ENCODE measurements at regions not wholly inside any gene's neighbourhood (a gene's known extent, or its start where the extent isn't known, plus 50 kb on each side); places are given as distances from the start of the nearest gene placed in this dataset.

DNA sequence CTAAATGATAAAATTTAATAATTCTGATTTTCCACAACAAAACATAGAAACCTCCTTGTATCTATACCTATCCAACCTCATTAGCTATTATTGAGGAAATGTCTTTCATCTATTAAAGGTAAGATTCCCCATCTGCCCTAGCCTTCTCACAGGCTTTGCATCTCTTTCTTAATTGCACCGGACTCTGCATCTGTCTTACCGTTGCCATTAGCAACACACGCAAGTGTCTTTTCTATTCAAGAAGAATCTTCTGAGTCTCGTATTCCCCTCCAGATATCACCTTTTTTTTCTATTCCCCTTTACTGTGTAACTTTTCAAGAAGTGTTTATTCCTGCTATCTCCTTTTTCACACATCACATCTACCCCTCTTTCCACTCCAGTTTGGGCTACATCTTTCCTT, 500.0 kb downstream of the NOVA1 start:
- no peak overlapping the region for H3K27ac ChIP-seq (ENCODE audit: insufficient read length, low read depth, low read length)
- H3K27ac Mint-ChIP-seq: no peak overlapping the region
- no peak overlapping the region for H2BK5ac ChIP-seq (ENCODE audit: insufficient read length, low read length)
- no peak overlapping the region for H3K14ac ChIP-seq (ENCODE audit: insufficient read depth, low read length)
- no peak overlapping the region for H3K4me3 Mint-ChIP-seq
- H2BK20ac ChIP-seq (ENCODE audit: low read depth, low read length, poor library complexity, severe bottlenecking): no peak overlapping the region
- no peak overlapping the region for H3K18ac ChIP-seq (ENCODE audit: insufficient read length, low read depth, low read length)
- no peak overlapping the region for H4K91ac ChIP-seq (ENCODE audit: insufficient read length, low read depth, low read length)
- no peaks in the 10 kb centered on the region for H3K23me2 ChIP-seq (ENCODE audit: insufficient read length, low read depth, low read length, poor library complexity, severe bottlenecking)
- H3K27me3 ChIP-seq (ENCODE audit: insufficient read depth, low read length): no peaks in the 10 kb centered on the region
- H3K36me3 Mint-ChIP-seq (ENCODE audit: insufficient read depth in 1 of 3, low read depth in 3 of 3): no peaks in the 10 kb centered on the region
- no peak overlapping the region for H3K9ac ChIP-seq (ENCODE audit: extremely low read depth, insufficient read length, low read length)
- no peaks in the 10 kb centered on the region for H3K27me3 Mint-ChIP-seq (ENCODE audit: low read depth)
- no peak overlapping the region for H4K5ac ChIP-seq (ENCODE audit: insufficient read length, low read depth, low read length)
- no peak overlapping the region for H3K23ac ChIP-seq (ENCODE audit: insufficient read length, low read depth, low read length)
- no peak overlapping the region for H3K4me2 ChIP-seq (ENCODE audit: insufficient read depth, insufficient read length, low read length)
- H2BK12ac ChIP-seq (ENCODE audit: insufficient read length, low read depth, low read length): no peak overlapping the region
- no peaks in the 10 kb centered on the region; the same call in 1 of the 2 replicates for H3K4me1 ChIP-seq (ENCODE audit: insufficient read depth, low read length)
- TF ChIP-seq, protein P1, sequence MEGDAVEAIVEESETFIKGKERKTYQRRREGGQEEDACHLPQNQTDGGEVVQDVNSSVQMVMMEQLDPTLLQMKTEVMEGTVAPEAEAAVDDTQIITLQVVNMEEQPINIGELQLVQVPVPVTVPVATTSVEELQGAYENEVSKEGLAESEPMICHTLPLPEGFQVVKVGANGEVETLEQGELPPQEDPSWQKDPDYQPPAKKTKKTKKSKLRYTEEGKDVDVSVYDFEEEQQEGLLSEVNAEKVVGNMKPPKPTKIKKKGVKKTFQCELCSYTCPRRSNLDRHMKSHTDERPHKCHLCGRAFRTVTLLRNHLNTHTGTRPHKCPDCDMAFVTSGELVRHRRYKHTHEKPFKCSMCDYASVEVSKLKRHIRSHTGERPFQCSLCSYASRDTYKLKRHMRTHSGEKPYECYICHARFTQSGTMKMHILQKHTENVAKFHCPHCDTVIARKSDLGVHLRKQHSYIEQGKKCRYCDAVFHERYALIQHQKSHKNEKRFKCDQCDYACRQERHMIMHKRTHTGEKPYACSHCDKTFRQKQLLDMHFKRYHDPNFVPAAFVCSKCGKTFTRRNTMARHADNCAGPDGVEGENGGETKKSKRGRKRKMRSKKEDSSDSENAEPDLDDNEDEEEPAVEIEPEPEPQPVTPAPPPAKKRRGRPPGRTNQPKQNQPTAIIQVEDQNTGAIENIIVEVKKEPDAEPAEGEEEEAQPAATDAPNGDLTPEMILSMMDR (conservative IDR thresholded peaks at IDR 0.05): no peak
- H2BK120ac ChIP-seq (ENCODE audit: low read depth, low read length, poor library complexity, severe bottlenecking): no peak overlapping the region
- H3K4me1 Mint-ChIP-seq: peaks cover 3 to 5% of the 10 kb centered on the region in 2 experiments; a peak in 3 of 4 replicates
- H3K79me1 ChIP-seq (ENCODE audit: insufficient read depth, low read depth, low read length, poor library complexity, severe bottlenecking): no peaks in the 10 kb centered on the region
- no peak overlapping the region for H2AK5ac ChIP-seq (ENCODE audit: insufficient read length, low read length)
- no CpG with 5 or more reads among the region's 4 CpGs for WGBS (ENCODE audit: extremely low coverage, insufficient read length, low lambda C conversion rate)
- H3K79me2 ChIP-seq (ENCODE audit: insufficient read depth, low read length): no peaks in the 10 kb centered on the region
- H3T11ph ChIP-seq (ENCODE audit: low read length): no peak overlapping the region
- no peak overlapping the region for H4K8ac ChIP-seq (replicated peaks; ENCODE audit: insufficient read length, low read depth, low read length)
- H2AFZ ChIP-seq (ENCODE audit: low read length): no peak overlapping the region
- no peaks in the 10 kb centered on the region for H3K9me3 Mint-ChIP-seq
- no peak overlapping the region for H3K4ac ChIP-seq (ENCODE audit: low read depth, low read length)
- no peak overlapping the region for H2BK15ac ChIP-seq (ENCODE audit: low read depth, low read length)
- H4K20me1 ChIP-seq (ENCODE audit: control insufficient read depth, insufficient read depth, insufficient read length): no peaks in the 10 kb centered on the region
- no peak overlapping the region for H3K56ac ChIP-seq (ENCODE audit: insufficient read length, low read depth, low read length)
- no peak for DNase-seq
- H3K9me3 ChIP-seq (ENCODE audit: control insufficient read depth, low read depth, low read length): no peaks in the 10 kb centered on the region

All from H9 (cell line).